ENCODE measurements at regions not wholly inside any gene's neighbourhood (a gene's known extent, or its start where the extent isn't known, plus 50 kb on each side); places are given as distances from the start of the nearest gene placed in this dataset.

DNA sequence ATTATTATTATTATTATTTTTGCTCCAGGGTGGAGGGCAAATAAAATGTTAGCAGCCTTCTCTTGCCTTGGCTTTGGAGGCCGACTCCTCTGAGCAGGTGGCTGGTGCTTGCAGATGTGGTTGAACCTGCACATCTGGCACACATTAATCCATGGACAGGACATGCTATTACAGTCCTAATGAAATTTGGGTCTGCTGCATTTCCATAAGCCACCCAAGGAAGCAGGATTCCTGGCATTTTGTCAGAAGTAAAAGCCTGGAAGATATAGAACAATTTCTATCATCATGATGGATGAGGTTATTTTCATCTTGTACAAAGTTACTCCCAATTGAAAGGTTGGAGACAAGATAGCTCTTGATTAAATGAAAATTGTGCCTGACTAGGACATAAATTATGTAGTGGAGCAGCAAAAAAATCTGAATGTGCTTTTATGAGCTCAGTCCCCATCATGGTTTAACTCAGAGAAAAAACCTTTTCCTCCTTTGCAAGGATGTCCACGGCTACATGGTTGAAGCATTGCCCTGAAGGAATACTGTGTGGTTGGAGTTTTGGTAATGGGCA, 130.9 kb upstream of the RGMA start:
- TF ChIP-seq, protein P1, sequence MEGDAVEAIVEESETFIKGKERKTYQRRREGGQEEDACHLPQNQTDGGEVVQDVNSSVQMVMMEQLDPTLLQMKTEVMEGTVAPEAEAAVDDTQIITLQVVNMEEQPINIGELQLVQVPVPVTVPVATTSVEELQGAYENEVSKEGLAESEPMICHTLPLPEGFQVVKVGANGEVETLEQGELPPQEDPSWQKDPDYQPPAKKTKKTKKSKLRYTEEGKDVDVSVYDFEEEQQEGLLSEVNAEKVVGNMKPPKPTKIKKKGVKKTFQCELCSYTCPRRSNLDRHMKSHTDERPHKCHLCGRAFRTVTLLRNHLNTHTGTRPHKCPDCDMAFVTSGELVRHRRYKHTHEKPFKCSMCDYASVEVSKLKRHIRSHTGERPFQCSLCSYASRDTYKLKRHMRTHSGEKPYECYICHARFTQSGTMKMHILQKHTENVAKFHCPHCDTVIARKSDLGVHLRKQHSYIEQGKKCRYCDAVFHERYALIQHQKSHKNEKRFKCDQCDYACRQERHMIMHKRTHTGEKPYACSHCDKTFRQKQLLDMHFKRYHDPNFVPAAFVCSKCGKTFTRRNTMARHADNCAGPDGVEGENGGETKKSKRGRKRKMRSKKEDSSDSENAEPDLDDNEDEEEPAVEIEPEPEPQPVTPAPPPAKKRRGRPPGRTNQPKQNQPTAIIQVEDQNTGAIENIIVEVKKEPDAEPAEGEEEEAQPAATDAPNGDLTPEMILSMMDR (IDR thresholded peaks at IDR 0.05 in 4 of 5, conservative IDR thresholded peaks at IDR 0.05 in 1 of 5): no peak
- no peak for TF ChIP-seq POLR2A (IDR thresholded peaks at IDR 0.05)

Data from gastrocnemius medialis (tissue), 4 donors.